ENCODE measurements at regions not wholly inside any gene's neighbourhood (a gene's known extent, or its start where the extent isn't known, plus 50 kb on each side); places are given as distances from the start of the nearest gene placed in this dataset.

DNA sequence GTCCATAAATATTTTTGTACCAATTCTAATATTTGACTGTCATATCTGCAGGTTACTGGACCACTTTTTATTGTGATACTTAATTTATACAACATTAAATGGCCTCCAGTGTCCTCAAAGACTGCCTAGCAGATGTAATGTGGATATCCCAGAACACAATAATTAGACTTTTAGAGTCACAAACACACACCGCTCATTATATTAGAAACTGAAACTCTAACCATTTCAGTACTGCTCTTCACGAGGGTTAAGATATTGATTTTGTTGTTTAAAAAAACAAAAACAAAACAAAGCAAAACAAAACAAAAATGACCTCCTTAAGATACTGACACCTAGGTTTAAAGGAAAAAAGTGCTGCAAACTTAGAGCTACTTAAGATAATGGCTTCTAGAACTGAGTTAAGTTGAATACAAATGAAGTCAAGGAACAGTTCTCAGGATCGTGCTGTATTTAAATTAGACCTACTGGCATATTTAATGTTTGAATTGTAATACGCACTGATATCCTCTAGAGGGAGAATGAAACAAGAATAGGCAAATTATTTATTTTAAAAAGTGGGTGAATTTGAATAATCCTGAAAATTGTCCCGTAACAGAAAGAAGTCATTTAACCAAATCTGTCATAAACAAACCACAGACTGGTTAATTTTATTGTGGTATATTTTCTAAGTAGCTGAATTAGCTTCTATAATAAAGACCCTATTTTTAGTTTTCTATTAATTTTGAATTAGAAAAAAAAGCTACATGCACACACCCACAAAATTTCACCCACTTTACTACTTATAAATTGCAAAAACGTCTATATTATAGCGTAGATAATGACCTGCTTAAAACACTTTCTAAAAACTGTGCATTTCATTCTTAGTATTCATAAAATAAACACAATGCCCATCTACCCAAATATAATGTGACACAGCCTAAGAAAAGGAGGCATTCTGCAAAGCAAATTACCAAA is 395.2 kb upstream of the DCN start:
- DNase-seq (ENCODE audit: low spot score) = peak; percentile 44

DNA sequence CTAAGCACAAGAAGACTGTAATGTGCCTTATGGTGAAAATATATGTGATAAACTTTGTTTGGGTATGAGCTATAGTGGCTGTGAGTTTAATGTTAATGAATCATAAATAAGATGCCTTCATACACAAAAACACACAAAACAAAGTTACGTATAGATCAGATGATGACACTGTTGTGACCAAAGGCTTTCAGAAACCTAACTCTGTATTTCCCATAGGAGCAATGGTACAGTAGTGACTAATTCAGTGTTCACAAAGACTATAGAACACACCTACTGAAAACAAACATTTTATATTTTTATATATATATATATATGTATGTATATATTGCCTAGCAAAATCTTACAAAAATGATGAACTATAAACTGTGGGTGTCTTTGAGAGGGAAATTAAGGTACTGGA is 393.8 kb upstream of the DCN start:
- DNase-seq (ENCODE audit: low spot score) = no peak

DNA sequence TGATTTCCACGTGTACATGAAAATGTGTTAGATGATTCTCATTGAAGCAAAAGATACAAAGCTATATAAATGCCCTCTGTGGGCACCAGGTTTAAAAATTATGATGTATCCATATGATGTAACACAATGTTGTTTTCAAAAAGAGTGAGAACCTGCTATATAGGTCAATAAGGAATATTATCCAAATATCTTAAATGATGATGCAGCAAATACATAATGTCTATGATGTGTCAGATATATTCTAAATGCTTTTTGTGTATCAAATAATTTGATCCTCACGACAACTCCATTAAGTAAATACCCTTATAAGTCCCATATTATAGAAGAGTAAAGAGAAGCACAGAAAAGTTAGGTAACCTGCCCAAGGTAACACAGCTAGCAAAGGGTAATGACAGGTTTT is 393.0 kb upstream of the DCN start:
- DNase-seq (ENCODE audit: low spot score) = no peak

DNA sequence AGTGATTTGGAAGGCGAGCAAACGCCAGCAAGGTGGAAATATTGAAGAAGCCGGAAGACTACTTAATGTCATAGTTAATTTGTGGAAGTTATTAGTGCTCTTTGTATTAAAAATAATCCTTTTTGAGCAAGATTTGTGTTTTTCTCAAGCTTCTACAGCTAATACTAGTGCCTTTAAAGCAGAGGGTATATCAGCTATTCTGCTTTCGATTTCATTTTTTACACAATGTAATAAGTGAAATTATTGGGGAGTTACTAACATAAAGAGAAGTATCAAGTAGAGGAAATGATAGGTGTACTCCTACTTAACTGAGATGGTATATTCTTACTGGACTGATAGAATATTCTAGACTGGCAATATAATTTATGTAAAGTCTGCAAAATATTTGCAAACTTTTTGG is 392.4 kb upstream of the DCN start:
- DNase-seq (ENCODE audit: low spot score) = no peak

DNA sequence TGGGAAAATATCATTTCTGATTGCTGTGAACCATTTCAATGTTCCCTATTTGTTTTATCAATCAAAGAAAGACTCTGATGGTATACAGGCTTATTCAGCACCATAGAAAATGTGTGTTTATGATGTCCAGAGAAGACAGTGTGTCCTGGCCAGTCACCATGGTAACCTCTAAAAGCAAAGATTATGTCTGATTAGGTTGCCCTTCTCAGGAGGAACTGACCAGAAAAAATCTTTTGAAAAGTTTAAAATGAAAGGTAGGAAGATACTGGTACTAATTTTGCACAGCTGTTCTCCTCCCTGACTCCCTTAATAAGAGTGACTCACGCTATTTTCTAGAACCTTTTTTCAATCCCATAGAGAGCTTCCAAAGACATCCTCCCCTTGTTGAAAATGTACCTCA is 391.8 kb upstream of the DCN start:
- no peak for DNase-seq (ENCODE audit: low spot score)

DNA sequence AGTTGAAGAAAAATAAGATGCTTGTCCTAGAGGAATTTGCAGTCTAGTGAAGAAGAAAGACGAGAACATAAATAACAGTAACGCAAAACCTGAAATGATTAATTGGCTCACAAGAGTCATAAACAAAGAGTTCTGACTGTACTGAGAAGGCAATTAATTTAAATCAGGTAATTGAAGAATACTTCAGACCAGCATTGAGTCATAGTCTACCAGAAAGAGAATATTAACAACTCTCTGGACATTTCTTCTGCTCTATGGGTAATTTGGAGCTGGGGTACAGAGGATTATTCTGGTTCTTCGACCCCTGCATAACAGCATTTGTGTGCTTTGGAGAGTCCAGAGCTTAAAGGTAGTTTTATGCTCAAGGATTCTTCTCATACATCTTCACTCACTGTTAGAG is 390.3 kb upstream of the DCN start:
- no peak for DNase-seq (ENCODE audit: low spot score)

DNA sequence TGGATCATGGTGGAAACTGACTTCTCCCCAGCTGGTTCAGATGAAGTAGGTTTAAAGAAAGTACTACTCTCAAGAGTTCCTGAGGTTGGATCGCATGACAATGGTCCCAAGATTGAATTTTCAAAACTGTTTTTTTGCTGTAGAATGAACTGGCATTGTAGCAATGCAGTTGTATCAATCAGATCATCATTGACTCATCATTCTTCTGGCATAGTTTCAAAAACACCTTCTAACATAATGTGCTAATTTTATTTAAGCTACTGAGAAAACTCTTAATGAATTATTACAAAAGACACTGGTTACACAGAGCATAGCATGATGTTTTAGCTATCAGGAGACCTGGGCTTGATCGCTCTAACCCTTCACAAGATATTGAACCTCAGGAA is 384.5 kb upstream of the DCN start:
- no peak for DNase-seq (ENCODE audit: low spot score)

DNA sequence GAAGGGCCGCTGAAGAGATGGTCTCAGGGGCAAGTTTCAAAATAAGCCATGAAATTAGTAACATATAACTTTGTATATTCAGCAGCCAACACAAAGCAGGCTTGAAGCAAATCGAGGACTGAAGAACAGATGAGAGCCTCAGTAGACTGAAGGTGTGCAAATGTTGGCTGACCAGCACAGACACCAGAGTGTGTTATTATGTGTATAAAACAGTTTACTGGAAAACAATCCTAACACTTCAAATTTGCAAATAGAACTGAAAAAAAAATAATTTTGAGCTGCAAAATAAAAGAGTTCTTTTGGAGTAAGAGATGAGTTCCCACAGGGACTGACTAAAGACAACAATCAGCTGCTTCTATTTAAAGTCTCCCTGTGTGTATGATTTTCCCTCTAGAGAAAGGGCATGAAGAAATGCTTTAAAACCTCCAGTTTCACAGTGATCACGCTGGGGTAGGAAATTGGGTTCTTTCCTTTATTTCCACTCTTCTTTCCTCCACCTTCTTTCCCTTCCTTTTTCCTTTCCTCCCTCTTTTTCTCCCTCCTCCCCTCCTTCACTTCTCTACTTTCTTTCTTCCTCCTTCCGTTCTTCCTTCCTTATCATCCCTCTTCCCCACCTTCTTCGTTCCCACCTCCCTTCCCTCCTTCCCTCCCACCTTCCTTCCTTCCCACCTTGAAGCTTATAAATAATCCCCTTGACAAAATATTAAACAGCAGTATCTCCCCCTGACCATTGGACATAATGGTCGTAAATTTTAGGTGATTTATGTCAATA is 383.9 kb upstream of the DCN start:
- DNase-seq (ENCODE audit: low spot score) = no peak

DNA sequence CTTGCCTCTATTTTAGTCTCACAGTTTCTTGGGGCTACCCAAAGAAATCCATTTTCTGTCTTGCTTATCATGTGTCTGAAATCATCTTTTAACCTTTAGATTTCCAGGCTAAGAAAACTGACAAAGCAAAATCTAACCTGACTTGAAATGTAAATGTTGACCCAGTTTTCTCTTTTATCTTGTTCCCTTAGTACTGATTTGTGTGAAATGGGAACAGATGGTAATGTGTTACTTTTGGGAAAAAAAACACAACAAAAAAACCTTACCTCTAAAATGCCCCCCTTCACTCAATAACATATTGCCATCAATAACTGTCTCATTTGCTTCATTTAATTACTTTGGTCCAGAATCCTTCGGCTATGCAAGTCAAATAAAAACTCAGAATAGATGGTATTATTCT is 383.2 kb upstream of the DCN start:
- DNase-seq (ENCODE audit: low spot score) = no peak

DNA sequence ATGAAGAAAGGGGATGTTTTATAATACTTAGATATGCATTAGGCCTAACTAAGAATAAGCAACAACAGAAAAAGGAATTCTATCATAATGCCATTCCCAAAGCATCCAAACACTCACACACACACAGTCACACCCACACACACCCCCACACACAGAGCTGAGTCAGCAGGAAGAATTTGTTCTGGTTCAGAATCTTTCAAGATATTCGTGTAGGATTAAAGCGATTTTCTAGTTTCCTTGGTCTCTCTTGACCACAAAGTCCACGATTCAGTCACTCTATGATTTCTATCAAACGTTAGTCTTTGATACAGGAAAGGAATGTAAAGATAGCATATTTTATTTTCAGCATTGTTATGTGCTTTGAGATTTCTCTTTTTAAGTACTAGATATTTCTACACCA is 382.6 kb upstream of the DCN start:
- no peak for DNase-seq (ENCODE audit: low spot score)

DNA sequence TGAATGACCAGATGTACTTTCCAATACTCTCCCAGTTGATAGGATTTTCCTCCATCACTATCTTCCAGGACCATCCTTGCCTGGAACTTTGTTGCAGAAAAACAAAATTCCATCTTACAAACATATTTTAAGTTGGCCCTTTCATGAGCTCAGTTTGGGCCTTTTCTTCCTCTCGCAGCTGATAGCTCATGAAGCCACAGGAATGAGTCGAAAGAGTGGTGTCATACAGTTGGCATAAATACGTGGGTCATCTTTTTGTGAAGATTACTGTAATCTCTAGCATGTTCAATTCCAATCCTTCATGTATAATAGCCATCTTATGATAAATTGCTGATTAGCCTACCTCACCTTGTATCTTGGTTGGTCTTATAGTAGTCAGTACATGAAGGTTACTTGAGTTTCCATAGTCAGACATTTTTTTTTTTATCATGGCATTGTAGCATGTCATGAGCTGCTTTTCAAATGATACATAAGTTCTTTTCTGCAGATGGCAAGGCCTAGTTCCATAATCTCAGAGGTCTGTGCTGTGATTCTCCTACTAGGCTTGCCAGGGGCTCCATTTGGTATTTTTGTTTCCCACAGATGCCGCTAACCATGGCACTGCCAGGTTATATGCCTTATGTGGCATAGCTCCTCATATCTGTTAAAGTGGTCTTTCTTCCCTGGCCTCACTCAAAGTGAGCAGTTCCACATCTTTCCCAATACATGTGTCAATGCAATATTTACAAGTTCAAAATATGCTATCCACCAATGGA is 380.6 kb upstream of the DCN start:
- no peak for DNase-seq (ENCODE audit: low spot score)

DNA sequence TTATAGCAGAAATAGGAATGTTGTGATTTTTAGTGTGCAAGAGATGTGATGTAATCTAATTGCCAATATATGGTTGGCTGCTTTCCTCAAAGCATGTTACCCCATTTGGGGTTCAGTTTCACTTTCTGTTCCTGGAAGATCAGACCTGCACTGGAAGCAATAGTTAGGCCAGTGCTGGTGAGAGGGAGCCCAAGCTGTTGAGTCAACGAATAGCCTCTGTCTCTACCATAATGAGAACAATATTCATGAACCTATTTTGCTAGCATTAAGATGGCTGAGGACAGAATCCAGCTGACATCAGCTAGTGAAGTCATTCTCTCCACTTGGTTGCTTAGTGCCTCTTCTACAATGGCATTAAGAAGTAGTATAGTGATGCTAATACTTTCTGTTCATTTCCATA is 379.9 kb upstream of the DCN start:
- DNase-seq (ENCODE audit: low spot score) = peak; percentile 13

DNA sequence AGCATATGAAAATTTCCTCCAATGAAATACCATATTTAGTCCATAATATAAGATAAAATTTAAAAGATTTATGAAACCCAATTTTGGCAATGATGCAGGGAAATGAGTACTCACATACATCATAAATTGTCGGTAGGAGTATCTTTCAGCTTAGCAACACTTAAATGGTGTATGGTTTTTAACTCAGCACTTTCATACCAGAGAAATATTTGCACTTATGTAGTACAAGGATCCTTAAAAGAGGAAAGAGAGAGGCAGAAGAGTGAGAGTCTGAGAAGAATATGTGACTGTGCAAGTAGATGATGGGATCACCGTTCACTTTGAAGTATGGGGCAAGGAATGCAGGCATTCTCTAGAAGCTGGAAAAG is 379.3 kb upstream of the DCN start:
- no peak for DNase-seq (ENCODE audit: low spot score)

DNA sequence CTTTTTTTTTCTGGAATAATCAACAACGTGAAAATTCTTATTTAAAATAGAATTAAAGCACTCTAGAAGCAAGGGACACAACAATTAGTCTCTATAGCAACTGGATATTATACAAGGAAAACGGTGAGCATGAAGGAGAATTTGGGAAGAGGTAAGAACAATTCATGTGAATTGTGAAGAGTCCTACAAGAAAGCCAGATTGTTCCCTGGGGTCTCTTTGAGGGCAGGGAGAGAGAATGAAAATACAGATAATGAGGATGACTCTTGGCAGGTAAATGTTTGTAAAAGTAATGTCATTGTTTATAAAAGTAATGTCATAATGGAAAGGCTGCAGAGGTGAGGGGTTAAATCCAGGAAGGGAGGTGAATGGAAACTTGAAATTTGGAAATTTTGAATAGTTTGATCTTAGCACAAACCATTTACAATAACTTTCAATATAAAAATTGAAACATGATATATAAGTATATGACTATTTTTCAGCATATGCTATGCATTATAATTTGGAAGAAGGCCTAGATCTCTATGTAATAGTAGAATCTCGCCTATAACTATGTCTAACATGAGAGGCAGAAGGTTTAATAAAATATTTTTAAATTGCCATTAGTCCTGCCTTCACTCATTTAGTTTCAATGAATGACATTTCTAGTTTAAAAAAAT is 378.8 kb upstream of the DCN start:
- DNase-seq (ENCODE audit: low spot score) = no peak

DNA sequence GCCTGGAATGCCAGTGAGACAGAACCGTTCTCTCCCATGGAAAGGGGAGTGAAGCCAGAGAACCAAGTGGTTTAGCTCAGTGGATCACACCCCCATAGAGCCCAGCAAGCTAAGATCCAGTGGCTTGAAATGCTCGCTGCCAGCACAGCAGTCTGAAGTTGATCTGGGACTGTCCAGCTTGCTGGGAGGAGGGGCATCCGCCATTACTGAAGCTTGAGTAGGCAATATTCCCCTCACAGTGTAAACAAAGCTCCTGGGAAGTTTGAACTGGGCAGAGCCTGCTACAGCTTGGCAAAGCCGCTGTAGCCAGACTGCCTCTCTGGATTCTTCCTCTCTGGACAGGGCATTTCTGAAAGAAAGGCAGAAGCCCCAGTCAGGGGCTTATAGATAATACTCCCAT is 374.3 kb upstream of the DCN start:
- DNase-seq (ENCODE audit: low spot score) = no peak

DNA sequence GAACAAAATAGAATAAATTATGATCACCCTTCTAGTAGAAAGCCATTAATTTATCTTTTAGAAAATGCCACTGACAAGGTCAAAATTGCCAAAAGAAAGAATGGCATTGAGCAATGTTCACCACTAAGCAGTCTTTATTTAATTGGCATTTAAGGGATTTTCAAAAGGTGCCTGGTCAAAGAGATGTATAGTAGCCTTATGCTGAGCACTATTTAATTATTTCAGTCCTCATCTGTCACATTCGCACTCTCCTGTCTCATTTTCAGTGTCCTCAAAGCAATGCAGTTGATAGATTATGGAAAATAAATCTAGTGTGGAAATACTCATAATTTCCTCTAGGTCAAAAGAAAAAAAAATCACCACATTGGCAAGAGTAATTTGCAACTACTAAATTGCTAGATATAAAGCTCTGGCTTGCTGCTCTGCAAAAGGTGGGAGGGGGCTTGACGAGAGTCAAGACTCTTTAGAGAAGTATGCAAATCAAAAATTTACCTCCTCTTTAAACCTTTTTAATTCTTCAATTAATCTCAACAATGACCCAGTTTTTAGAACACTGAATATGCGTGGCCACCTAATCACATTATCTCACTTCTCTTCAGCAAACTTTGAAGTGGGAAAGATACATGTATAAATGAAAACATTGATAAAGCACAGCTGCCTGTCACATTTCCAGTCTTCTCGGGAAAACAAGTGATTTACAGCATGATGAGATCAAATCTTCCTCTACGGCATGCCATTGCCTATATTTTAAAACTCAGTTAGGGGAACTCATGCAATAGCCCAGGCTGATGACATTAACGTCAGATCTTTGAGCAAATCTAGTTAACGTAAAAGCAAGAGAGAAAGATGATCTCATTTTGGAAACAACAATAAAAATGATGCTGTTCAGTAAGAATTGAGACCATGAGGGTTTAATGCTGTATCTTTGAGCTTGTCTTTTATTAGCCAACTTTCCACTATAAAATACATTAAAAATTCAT is 373.1 kb upstream of the DCN start:
- DNase-seq (ENCODE audit: low spot score) = no peak

DNA sequence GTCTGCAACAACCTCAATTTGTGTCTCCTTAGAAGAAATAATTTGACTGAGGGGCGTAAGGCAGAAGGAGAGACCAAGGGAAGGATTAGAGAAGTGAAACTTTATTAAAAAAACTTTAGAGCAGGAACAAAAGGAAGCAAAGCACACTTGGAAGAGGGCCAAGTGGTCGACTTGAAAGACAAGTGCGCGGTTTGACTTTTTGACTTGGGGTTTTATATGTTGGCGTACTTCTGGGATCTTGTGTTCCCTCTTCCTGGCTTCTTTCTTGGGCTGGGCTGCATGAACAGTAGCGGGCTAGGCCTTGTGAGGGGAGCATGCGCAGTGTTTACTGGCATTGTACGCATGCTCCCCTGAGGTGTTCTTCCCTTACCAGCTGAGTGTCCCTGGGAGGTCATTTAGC is 369.3 kb upstream of the DCN start:
- DNase-seq (ENCODE audit: low spot score) = peak; percentile 18

DNA sequence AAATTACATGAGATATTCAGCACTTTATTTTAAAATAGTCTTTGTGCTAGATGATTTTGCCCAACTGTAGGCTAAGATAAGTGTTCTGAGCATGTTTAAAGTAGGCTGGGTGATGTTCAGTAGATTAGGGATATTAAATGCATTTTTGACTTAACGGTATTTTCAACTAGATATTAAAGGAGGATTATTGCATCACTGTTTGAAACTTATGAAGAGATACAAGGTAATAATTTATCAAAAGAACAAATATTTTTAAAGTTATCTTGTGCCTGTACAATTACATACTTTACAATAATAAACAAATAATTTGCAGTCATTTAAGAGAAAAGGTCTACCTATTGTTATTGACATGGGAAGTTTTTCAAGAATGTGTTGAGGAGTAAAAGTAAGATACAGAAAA is 368.6 kb upstream of the DCN start:
- DNase-seq (ENCODE audit: low spot score) = no peak

DNA sequence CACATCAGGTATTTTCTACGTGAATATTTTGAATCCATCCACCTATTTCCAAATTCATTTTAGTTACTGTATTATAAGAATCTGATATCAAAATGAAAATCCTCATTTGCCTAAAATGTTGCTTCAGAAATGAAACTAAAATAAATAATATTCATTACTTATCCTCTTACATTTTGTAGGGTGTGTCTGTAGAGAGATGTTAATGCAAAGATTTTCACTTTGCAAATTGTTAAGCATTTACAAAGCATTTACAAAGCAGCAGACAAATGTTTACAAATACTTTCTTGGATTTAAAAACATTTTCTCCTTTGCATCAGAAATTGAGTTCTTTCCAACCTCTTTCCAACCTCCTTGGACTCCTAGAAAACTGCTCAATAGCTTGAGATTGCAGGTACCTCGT is 360.0 kb upstream of the DCN start:
- no peak for DNase-seq (ENCODE audit: low spot score)

DNA sequence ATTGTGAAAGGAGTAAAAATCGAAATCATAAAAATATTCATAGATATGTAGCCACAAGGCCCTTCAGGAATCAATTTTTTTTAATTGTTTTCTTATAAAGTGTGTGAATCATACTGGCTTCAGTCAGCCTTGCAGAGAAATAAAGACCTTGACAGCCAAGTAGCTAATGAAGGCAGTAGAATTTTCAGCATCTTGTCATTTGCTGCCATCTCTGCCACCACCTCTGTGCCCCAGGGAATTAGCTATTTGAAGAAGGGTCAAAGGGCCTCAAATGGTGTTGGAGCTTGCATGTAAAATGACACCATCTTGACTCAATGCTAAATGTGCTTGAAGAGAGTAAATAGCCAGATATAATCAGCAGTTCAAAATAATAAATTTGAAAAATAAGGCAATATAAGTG is 359.4 kb upstream of the DCN start:
- no peak for DNase-seq (ENCODE audit: low spot score)

DNA sequence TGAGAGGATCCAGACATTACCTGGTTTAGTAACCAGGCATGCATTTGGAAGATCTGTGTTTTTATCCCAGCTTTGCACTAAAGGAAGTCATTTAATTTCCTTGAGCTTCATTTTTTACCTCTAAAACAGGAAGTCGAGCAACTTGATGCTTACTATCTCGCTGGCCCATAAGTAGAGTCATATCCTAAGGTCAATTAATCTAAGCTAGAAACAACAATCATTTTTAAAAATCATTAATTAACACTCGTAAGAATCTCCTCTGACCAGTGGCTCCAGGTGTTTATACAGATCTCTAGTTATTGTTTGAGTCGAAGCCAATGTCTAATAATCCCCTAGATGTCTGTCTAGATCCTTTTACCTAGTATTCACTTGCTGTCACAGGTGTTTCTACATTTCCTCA is 355.8 kb upstream of the DCN start:
- no peak for DNase-seq (ENCODE audit: low spot score)

Measured in NAMALWA (cell line).